H1 (cell line): ENCODE measurements at regions not wholly inside any gene's neighbourhood (a gene's known extent, or its start where the extent isn't known, plus 50 kb on each side); places are given as distances from the start of the nearest gene placed in this dataset.

ENCODE experiments used
- CHD7 ChIP-seq: fragments of 300-600 bp; sonication (generic); IDR thresholded peaks from 2 replicates; pipeline ENCODE4 v1.7.1; 2012; ENCODE audit warnings: low read length, moderate library complexity, mild to moderate bottlenecking, inconsistent platforms; ENCODE audit not compliant: insufficient replicate concordance
- E2F6 ChIP-seq: IDR thresholded peaks from 2 replicates; pipeline ENCODE4 v1.6.1; 2012; ENCODE audit warnings: inconsistent platforms
- EP300 ChIP-seq, 2 experiments: IDR thresholded peaks; 1 replicate in 1 of 2; 2 replicates in 1 of 2; pipeline ENCODE4 v1.6.1; 2011 to 2012; ENCODE audit warnings: low read depth in 2 of 2, low read length in 2 of 2, mild to moderate bottlenecking in 2 of 2, borderline replicate concordance in 1 of 2, inconsistent platforms in 1 of 2, moderate library complexity in 1 of 2
- GTF2F1 ChIP-seq: IDR thresholded peaks from 2 replicates; pipeline ENCODE4 v1.6.1; 2012; ENCODE audit warnings: low read depth, low read length, improper control_type of control experiment, borderline replicate concordance
- KDM4A ChIP-seq: IDR thresholded peaks from one replicate; pipeline ENCODE4 v1.7.1; 2012; ENCODE audit warnings: low read depth, mild to moderate bottlenecking, moderate library complexity, low read length, inconsistent platforms; ENCODE audit not compliant: severe bottlenecking
- MAX ChIP-seq: IDR thresholded peaks from 2 replicates; pipeline ENCODE4 v1.6.1; 2012; ENCODE audit warnings: inconsistent platforms
- TCF12 ChIP-seq: IDR thresholded peaks from 2 replicates; pipeline ENCODE4 v1.6.1; 2011; ENCODE audit warnings: low read depth, mild to moderate bottlenecking, low read length

DNA sequence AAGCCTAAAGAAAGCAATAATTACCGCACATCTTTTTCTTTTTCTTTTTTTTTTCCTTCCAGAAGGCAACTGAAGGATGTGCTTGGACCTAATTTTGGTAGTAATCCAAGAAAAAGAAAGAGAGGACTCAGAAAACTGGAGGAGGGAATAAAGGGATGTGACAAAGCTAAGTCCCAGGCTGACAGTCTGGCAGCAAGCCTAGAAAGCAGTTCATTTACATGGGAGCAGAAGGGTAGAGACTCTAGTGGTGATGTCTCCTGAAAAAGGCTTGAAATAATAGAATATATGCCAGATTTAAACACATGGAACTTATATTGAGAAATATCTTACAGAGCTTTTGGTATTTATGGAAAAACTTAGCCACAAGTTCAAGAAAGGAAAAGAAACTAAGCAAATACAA, 101.0 kb upstream of the SHISA6 start (continued):
- TF ChIP-seq CHD7 (no peak), E2F6 (no peak), TCF12 (no peak), MAX (no peak), GTF2F1 (no peak), EP300 (IDR thresholded peaks at IDR 0.05; ENCODE audit: borderline replicate concordance in 1 of 2, low read depth in 2 of 2, low read length in 2 of 2) (no peak), KDM4A (no peak)
